H9 (cell line): ENCODE measurements at regions not wholly inside any gene's neighbourhood (a gene's known extent, or its start where the extent isn't known, plus 50 kb on each side); places are given as distances from the start of the nearest gene placed in this dataset.
A peak's percentile ranks its signal among the peaks of the same experiment; 100 is the strongest.

Experiments used
- DNase-seq: peaks from one replicate; pipeline ENCODE4 v3.0.0-alpha.2; 2017
- H2AFZ ChIP-seq: one replicate; pipeline ENCODE4 v1.6.1; 2013; ENCODE audit warnings: mild to moderate bottlenecking, low read length, control low read depth, moderate library complexity
- H2AK5ac ChIP-seq: 2 replicates; pipeline ENCODE4 v1.6.1; 2013; ENCODE audit warnings: low read length, control low read depth, mixed read lengths; ENCODE audit not compliant: insufficient read length
- H2BK120ac ChIP-seq: one replicate; pipeline ENCODE4 v1.6.1; 2013; ENCODE audit warnings: low read depth, mild to moderate bottlenecking, low read length, control low read depth, inconsistent platforms; ENCODE audit not compliant: poor library complexity, severe bottlenecking
- H2BK12ac ChIP-seq: 2 replicates; pipeline ENCODE4 v1.6.1; 2013; ENCODE audit warnings: low read length, control low read depth, mixed read lengths, low read depth; ENCODE audit not compliant: insufficient read length
- H2BK15ac ChIP-seq: 2 replicates; pipeline ENCODE4 v1.6.1; 2013; ENCODE audit warnings: low read depth, low read length, control low read depth
- H2BK20ac ChIP-seq: one replicate; pipeline ENCODE4 v1.6.1; 2013; ENCODE audit warnings: low read depth, mild to moderate bottlenecking, low read length, control low read depth, inconsistent platforms; ENCODE audit not compliant: poor library complexity, severe bottlenecking
- H2BK5ac ChIP-seq: 2 replicates; pipeline ENCODE4 v1.6.1; 2013; ENCODE audit warnings: low read length, control low read depth, mixed read lengths; ENCODE audit not compliant: insufficient read length
- H3K14ac ChIP-seq: 2 replicates; pipeline ENCODE4 v1.6.1; 2013; ENCODE audit warnings: low read length, control low read depth; ENCODE audit not compliant: insufficient read depth
- H3K18ac ChIP-seq: 2 replicates; pipeline ENCODE4 v1.6.1; 2013; ENCODE audit warnings: low read depth, mild to moderate bottlenecking, mixed read lengths, low read length, control low read depth; ENCODE audit not compliant: insufficient read length
- H3K23ac ChIP-seq: 2 replicates; pipeline ENCODE4 v1.6.1; 2013; ENCODE audit warnings: low read length, control low read depth, mixed read lengths, low read depth; ENCODE audit not compliant: insufficient read length
- H3K23me2 ChIP-seq: 2 replicates; pipeline ENCODE4 v1.6.1; 2013; ENCODE audit warnings: low read depth, mild to moderate bottlenecking, mixed read lengths, low read length, control low read depth; ENCODE audit not compliant: insufficient read length, poor library complexity, severe bottlenecking
- H3K27ac ChIP-seq: 2 replicates; pipeline ENCODE4 v1.5.1; 2013; ENCODE audit warnings: low read length, control low read depth, mixed read lengths, low read depth; ENCODE audit not compliant: insufficient read length
- H3K27me3 ChIP-seq: 2 replicates; pipeline ENCODE4 v1.6.1; 2013; ENCODE audit warnings: low read length, control low read depth, inconsistent platforms; ENCODE audit not compliant: insufficient read depth
- H3K4ac ChIP-seq: 2 replicates; pipeline ENCODE4 v1.6.1; 2013; ENCODE audit warnings: low read depth, mild to moderate bottlenecking, control low read depth, inconsistent platforms, low read length, moderate library complexity
- H3K4me1 ChIP-seq: 2 replicates; pipeline ENCODE4 v1.6.1; 2013; ENCODE audit warnings: low read length, control low read depth, inconsistent platforms; ENCODE audit not compliant: insufficient read depth
- H3K4me2 ChIP-seq: 2 replicates; pipeline ENCODE4 v1.6.1; 2013; ENCODE audit warnings: low read length, control low read depth, mixed read lengths; ENCODE audit not compliant: insufficient read length, insufficient read depth
- H3K56ac ChIP-seq: 2 replicates; pipeline ENCODE4 v1.6.1; 2013; ENCODE audit warnings: low read depth, mild to moderate bottlenecking, mixed read lengths, low read length, control low read depth; ENCODE audit not compliant: insufficient read length
- H3K79me1 ChIP-seq: 2 replicates; pipeline ENCODE4 v1.6.1; 2013; ENCODE audit warnings: low read depth, mild to moderate bottlenecking, moderate library complexity, low read length, control low read depth, inconsistent platforms; ENCODE audit not compliant: insufficient read depth, poor library complexity, severe bottlenecking
- H3K79me2 ChIP-seq: 2 replicates; pipeline ENCODE4 v1.6.1; 2013; ENCODE audit warnings: low read length, control low read depth, inconsistent platforms; ENCODE audit not compliant: insufficient read depth
- H3K9ac ChIP-seq: 2 replicates; pipeline ENCODE4 v1.6.1; 2013; ENCODE audit warnings: low read length, control low read depth, mixed read lengths; ENCODE audit not compliant: insufficient read length; ENCODE audit errors: extremely low read depth
- H3K9me3 ChIP-seq: one replicate; pipeline ENCODE4 v1.6.1; 2013; ENCODE audit warnings: low read depth, low read length, inconsistent platforms; ENCODE audit not compliant: control insufficient read depth
- H3T11ph ChIP-seq: one replicate; pipeline ENCODE4 v1.6.1; 2013; ENCODE audit warnings: mild to moderate bottlenecking, low read length, control low read depth, inconsistent platforms
- H4K20me1 ChIP-seq: one replicate; pipeline ENCODE4 v1.6.1; 2013; ENCODE audit not compliant: control insufficient read depth, insufficient read length, insufficient read depth
- H4K5ac ChIP-seq: 2 replicates; pipeline ENCODE4 v1.6.1; 2013; ENCODE audit warnings: low read depth, mild to moderate bottlenecking, mixed read lengths, low read length, control low read depth; ENCODE audit not compliant: insufficient read length
- H4K8ac ChIP-seq: replicated peaks from 2 replicates; pipeline ENCODE4 v1.6.1; 2013; ENCODE audit warnings: low read length, control low read depth, mixed read lengths, low read depth; ENCODE audit not compliant: insufficient read length
- H4K91ac ChIP-seq: 2 replicates; pipeline ENCODE4 v1.6.1; 2013; ENCODE audit warnings: low read depth, mild to moderate bottlenecking, moderate library complexity, mixed read lengths, low read length, control low read depth; ENCODE audit not compliant: insufficient read length
- H3K27ac Mint-ChIP-seq, 3 experiments: 2 replicates in 2 of 3; 3 replicates in 1 of 3; pipeline ENCODE4 v1.8.0; 2020 to 2021; ENCODE audit warnings: mixed read lengths in 3 of 3, mild to moderate bottlenecking in 1 of 3, moderate library complexity in 1 of 3
- H3K27me3 Mint-ChIP-seq: 2 replicates; pipeline ENCODE4 v1.8.0; 2021; ENCODE audit warnings: low read depth, mild to moderate bottlenecking, moderate library complexity, mixed read lengths
- H3K36me3 Mint-ChIP-seq, 3 experiments: 2 replicates in 2 of 3; 3 replicates in 1 of 3; pipeline ENCODE4 v1.8.0; 2020 to 2021; ENCODE audit warnings: low read depth in 3 of 3, mixed read lengths in 3 of 3; ENCODE audit not compliant: insufficient read depth in 1 of 3
- H3K4me1 Mint-ChIP-seq, 2 experiments: 2 replicates each; pipeline ENCODE4 v1.8.0; 2020; ENCODE audit warnings: mixed read lengths in 2 of 2
- H3K4me3 Mint-ChIP-seq, 2 experiments: 2 replicates in 1 of 2; 3 replicates in 1 of 2; pipeline ENCODE4 v1.8.0; 2020 to 2021; ENCODE audit warnings: mild to moderate bottlenecking in 2 of 2, mixed read lengths in 2 of 2, moderate library complexity in 1 of 2
- H3K9me3 Mint-ChIP-seq, 2 experiments: 2 replicates in 1 of 2; 3 replicates in 1 of 2; pipeline ENCODE4 v1.8.0; 2020; ENCODE audit warnings: mild to moderate bottlenecking in 2 of 2, mixed read lengths in 2 of 2, moderate library complexity in 1 of 2
- CTCF ChIP-seq: fragments of 200-600 bp; sonication (generic); conservative IDR thresholded peaks from 3 replicates; pipeline ENCODE4 v1.8.0; 2021; ENCODE audit warnings: antibody characterized with exemption, mild to moderate bottlenecking
- WGBS: extraction: QIAGEN DNeasy Blood & Tissue Kit; methylation state at CpG from one replicate; pipeline ENCODE4 v1.1.7; 2013; ENCODE audit warnings: missing lambda C conversion rate, low lambda C conversion rate, mixed read lengths; ENCODE audit not compliant: insufficient read length; ENCODE audit errors: extremely low coverage; 5-methylcytosine and 5-hydroxymethylcytosine counted together

- peak overlapping the region in 1 of 3 experiments; percentile 22; a peak in 1 of 7 replicates for H3K27ac Mint-ChIP-seq
- no peaks in the 10 kb centered on the region for H3K36me3 Mint-ChIP-seq
- Histone ChIP-seq H3K79me1 (no peaks in the 10 kb centered on the region), H3K27ac (no peak overlapping the region), H2BK12ac (no peak overlapping the region), H3T11ph (no peak overlapping the region), H3K79me2 (no peaks in the 10 kb centered on the region), H2AFZ (no peak overlapping the region), H2BK5ac (no peak overlapping the region), H2BK20ac (no peak overlapping the region), H3K23ac (no peak overlapping the region), H3K14ac (no peak overlapping the region), H3K4me1 (no peaks in the 10 kb centered on the region), H4K20me1 (no peaks in the 10 kb centered on the region), H4K5ac (no peak overlapping the region), H3K4ac (no peak overlapping the region), H3K27me3 (no peaks in the 10 kb centered on the region), H2AK5ac (no peak overlapping the region), H3K23me2 (no peaks in the 10 kb centered on the region), H3K18ac (no peak overlapping the region), H3K4me2 (no peak overlapping the region), H2BK120ac (no peak overlapping the region), H4K8ac (no peak overlapping the region), H4K91ac (no peak overlapping the region), H3K9ac (no peak overlapping the region), H2BK15ac (no peak overlapping the region), H3K9me3 (no peaks in the 10 kb centered on the region), H3K56ac (no peak overlapping the region)
- no peak for DNase-seq
- H3K4me1 Mint-ChIP-seq: peaks cover 27 to 69% of the 10 kb centered on the region in 2 experiments
- H3K27me3 Mint-ChIP-seq: peaks cover 5% of the 10 kb centered on the region
- 100% methylated on average over 1 of the region's 16 CpGs for WGBS
- no peak for TF ChIP-seq CTCF
- H3K9me3 Mint-ChIP-seq: no peaks in the 10 kb centered on the region; a peak in 1 of 5 replicates
- H3K4me3 Mint-ChIP-seq: no peak overlapping the region; a peak in 1 of 5 replicates
Observed at GRCh38 chr1:22253012-22253790, 110.3 kb upstream of the WNT4 start.
